ENCODE measurements at regions not wholly inside any gene's neighbourhood (a gene's known extent, or its start where the extent isn't known, plus 50 kb on each side); places are given as distances from the start of the nearest gene placed in this dataset.

DNA sequence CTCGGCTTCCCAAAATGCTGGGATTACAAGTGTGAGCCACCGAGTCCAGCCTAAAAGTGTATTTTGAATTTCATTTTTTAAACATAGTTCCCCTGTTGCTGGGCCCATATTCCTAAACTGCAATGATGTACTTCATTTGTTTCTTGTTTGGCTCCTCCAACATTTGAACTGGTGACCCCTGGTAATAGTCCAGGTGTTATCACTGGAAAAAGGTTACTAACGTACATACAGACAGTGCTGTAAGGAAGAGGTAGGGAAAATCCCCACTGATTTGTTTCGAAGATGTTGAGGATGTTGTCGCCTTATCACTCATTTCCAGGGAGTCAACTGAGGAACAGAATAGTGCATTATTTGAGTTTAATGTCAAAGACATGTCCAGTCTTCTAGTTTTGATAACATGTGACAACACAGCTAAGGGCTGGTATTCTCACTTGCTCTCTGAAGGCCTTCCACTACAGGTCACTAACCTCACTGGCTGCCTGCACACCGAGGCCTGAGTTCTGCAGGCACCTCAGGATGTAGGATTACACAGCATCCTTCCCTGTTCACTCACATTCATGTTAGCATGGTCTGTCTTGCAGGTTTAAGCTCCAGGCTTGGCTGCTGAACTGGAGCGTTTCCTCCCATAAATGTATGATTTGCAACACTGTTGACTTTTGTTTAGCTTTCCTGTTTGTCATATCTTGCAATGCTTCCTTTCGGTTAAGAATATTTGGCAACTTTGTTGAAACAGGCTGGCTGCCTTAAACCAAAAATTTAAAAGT is 362.8 kb downstream of the INHBA start:
- Histone ChIP-seq H3K36me3 (no peaks in the 10 kb centered on the region), H3K27me3 (no peaks in the 10 kb centered on the region), H3K4me1 (no peaks in the 10 kb centered on the region), H3K9me3 (no peaks in the 10 kb centered on the region), H3K4me3 (ENCODE audit: low read depth, low read length) (no peak overlapping the region)
- TF ChIP-seq, protein P1, sequence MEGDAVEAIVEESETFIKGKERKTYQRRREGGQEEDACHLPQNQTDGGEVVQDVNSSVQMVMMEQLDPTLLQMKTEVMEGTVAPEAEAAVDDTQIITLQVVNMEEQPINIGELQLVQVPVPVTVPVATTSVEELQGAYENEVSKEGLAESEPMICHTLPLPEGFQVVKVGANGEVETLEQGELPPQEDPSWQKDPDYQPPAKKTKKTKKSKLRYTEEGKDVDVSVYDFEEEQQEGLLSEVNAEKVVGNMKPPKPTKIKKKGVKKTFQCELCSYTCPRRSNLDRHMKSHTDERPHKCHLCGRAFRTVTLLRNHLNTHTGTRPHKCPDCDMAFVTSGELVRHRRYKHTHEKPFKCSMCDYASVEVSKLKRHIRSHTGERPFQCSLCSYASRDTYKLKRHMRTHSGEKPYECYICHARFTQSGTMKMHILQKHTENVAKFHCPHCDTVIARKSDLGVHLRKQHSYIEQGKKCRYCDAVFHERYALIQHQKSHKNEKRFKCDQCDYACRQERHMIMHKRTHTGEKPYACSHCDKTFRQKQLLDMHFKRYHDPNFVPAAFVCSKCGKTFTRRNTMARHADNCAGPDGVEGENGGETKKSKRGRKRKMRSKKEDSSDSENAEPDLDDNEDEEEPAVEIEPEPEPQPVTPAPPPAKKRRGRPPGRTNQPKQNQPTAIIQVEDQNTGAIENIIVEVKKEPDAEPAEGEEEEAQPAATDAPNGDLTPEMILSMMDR (IDR thresholded peaks at IDR 0.05; ENCODE audit: low read depth, low read length) = no peak
- no peak for DNase-seq

DNA sequence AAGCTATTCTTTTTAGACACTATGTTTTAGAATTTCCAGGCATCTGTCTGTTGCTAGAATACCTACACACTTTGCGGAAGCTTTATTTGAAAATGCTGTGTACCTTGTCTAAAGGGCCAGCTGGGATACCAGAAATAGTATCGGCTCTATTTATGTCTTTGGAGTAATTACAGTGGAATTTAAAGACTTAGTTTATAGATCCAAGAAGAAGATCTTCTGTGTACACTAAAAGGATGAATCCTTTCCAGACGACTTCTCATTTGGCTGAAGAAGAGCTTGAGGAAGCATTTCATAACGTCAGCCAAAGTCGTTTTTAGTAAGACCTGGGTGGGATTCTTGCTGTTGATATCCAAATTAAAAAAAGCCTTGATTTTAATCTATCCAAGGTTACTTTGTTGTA is 365.9 kb downstream of the INHBA start:
- DNase-seq = no peak
- TF ChIP-seq, protein P1 (IDR thresholded peaks at IDR 0.05; ENCODE audit: low read depth, low read length) = no peak
- H3K27me3 ChIP-seq = no peaks in the 10 kb centered on the region

DNA sequence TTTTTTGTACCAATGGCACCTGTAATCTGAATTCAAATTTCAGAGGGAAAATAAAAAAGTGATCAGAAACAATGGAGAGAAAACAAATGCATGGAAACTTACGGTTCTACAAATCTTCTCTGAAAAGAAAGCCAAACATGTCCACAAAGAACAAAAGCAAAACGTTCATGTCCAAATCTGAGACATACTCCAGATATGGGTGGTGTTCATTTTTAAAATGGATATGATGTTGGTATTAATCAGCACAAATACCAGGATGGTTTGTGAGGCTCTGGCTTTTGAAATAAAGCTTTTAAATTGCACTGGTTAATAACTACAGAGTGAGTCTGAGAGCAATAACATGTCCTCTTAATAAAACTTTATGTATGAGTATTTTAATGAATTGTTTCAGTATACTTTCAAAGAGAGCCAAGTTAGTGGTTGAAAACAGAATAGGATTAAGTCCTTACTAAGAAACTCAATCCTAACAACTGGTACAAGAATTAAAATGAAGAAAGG is 366.4 kb downstream of the INHBA start:
- no peak overlapping the region for H3K4me3 ChIP-seq (ENCODE audit: low read depth, low read length)
- no peaks in the 10 kb centered on the region for H3K27me3 ChIP-seq
- H3K4me1 ChIP-seq = no peaks in the 10 kb centered on the region
- DNase-seq = no peak
- TF ChIP-seq, protein P1 (IDR thresholded peaks at IDR 0.05; ENCODE audit: low read depth, low read length) = no peak
- no peaks in the 10 kb centered on the region for H3K9me3 ChIP-seq
- H3K36me3 ChIP-seq = no peaks in the 10 kb centered on the region

More for the DNA sequence above, 365.9 kb downstream of the INHBA start:
- Histone ChIP-seq H3K4me1 (no peaks in the 10 kb centered on the region), H3K9me3 (no peaks in the 10 kb centered on the region), H3K4me3 (ENCODE audit: low read depth, low read length) (no peak overlapping the region), H3K36me3 (no peaks in the 10 kb centered on the region)

GRCh38 chr7:41334071-41334862 is 368.6 kb downstream of the INHBA start:
- no peak for DNase-seq
- Histone ChIP-seq H3K4me1 (no peaks in the 10 kb centered on the region), H3K9me3 (no peaks in the 10 kb centered on the region), H3K4me3 (ENCODE audit: low read depth, low read length) (no peak overlapping the region), H3K36me3 (no peaks in the 10 kb centered on the region), H3K27me3 (no peaks in the 10 kb centered on the region)
- TF ChIP-seq, protein P1 (IDR thresholded peaks at IDR 0.05; ENCODE audit: low read depth, low read length) = no peak

GRCh38 chr7:41333511-41333910 is 369.4 kb downstream of the INHBA start:
- no peaks in the 10 kb centered on the region for H3K4me1 ChIP-seq
- no peaks in the 10 kb centered on the region for H3K36me3 ChIP-seq
- TF ChIP-seq, protein P1 (IDR thresholded peaks at IDR 0.05; ENCODE audit: low read depth, low read length) = no peak
- H3K9me3 ChIP-seq = no peaks in the 10 kb centered on the region
- no peak overlapping the region for H3K4me3 ChIP-seq (ENCODE audit: low read depth, low read length)
- H3K27me3 ChIP-seq = no peaks in the 10 kb centered on the region
- DNase-seq = no peak

DNA sequence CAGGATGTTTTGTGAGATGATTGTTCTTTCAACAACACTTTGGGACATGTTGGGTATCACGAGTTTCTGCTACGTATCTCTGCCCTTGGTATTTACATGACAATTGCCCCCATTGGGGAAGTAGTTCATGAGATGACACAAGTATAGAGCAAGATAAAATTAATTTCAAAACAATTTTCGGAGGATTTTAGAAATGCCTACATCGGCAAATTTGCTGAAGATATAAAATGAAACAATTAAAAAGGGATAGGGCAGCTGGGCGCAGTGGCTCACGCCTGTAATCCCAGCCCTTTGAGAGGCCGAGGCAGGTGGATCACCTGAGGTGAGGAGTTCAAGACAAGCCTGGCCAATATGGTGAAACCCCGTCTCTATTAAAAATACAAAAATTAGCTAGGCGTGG is 371.7 kb downstream of the INHBA start:
- H3K27me3 ChIP-seq = no peaks in the 10 kb centered on the region
- DNase-seq = no peak
- TF ChIP-seq, protein P1 (IDR thresholded peaks at IDR 0.05; ENCODE audit: low read depth, low read length) = no peak
- no peaks in the 10 kb centered on the region for H3K36me3 ChIP-seq
- no peaks in the 10 kb centered on the region for H3K4me1 ChIP-seq
- no peak overlapping the region for H3K4me3 ChIP-seq (ENCODE audit: low read depth, low read length)
- no peaks in the 10 kb centered on the region for H3K9me3 ChIP-seq
